Neural progenitor cell (in vitro differentiated cells): ENCODE measurements at regions not wholly inside any gene's neighbourhood (a gene's known extent, or its start where the extent isn't known, plus 50 kb on each side); places are given as distances from the start of the nearest gene placed in this dataset.

Experiments
- EZH2 ChIP-seq: fragments of 200-600 bp; sonication (generic); IDR thresholded peaks from 2 replicates; pipeline ENCODE4 v1.6.1; 2017; ENCODE audit warnings: antibody characterized with exemption, mild to moderate bottlenecking, moderate library complexity
- TF ChIP-seq, protein P1 (sequence below): fragments of 200-600 bp; sonication (generic); IDR thresholded peaks from 2 replicates; pipeline ENCODE4 v1.5.1; 2017; ENCODE audit warnings: antibody characterized with exemption, mild to moderate bottlenecking

DNA sequence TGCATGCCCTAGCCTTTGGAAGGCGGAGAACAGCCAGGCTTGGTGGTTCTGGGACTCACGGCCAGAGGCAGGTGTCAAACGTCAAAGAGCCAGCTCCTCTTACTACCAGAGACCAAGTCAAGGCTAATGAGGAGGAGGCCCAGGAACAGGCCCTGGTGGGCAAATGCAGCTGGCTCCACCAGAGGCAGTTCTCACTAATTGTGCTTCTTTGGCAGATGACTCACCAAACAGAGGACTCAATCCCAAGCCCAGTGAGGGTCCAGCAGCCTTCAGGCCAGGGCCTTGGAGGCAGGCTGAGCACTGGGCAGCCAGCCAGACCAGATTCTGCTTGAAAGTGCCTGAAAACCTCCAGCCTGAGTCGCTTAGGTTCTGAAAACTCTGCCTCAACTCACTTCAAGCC, 336.5 kb upstream of the CDH5 start:
- TF ChIP-seq, protein P1, sequence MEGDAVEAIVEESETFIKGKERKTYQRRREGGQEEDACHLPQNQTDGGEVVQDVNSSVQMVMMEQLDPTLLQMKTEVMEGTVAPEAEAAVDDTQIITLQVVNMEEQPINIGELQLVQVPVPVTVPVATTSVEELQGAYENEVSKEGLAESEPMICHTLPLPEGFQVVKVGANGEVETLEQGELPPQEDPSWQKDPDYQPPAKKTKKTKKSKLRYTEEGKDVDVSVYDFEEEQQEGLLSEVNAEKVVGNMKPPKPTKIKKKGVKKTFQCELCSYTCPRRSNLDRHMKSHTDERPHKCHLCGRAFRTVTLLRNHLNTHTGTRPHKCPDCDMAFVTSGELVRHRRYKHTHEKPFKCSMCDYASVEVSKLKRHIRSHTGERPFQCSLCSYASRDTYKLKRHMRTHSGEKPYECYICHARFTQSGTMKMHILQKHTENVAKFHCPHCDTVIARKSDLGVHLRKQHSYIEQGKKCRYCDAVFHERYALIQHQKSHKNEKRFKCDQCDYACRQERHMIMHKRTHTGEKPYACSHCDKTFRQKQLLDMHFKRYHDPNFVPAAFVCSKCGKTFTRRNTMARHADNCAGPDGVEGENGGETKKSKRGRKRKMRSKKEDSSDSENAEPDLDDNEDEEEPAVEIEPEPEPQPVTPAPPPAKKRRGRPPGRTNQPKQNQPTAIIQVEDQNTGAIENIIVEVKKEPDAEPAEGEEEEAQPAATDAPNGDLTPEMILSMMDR = no peak
- TF ChIP-seq EZH2 = no peak
